ENCODE measurements at regions not wholly inside any gene's neighbourhood (a gene's known extent, or its start where the extent isn't known, plus 50 kb on each side); places are given as distances from the start of the nearest gene placed in this dataset.

GRCh38 chr9:95381221-95381620 is 63.7 kb upstream of the FANCC start:
- peak; percentile 45 for DNase-seq (ENCODE audit: low read depth, low spot score)
- no peak overlapping the region for H3K4me3 ChIP-seq (ENCODE audit: low read depth, low read length)
- in situ Hi-C loops (cut with HindIII; ENCODE audit: low sequenced_read_pairs): no loop called here
- TF ChIP-seq CTCF (IDR thresholded peaks at IDR 0.05; ENCODE audit: low read depth, low read length): no peak

- no peak for DNase-seq (ENCODE audit: low read depth, low spot score)
- no peak for TF ChIP-seq CTCF (IDR thresholded peaks at IDR 0.05; ENCODE audit: low read depth, low read length)
- H3K4me3 ChIP-seq (ENCODE audit: low read depth, low read length): no peak overlapping the region
- in situ Hi-C loops (cut with HindIII; ENCODE audit: low sequenced_read_pairs): no loop called here
These were observed 62.1 kb upstream of the FANCC start for GRCh38 chr9:95379630-95380029.

- in situ Hi-C loops (cut with HindIII; ENCODE audit: low sequenced_read_pairs): no loop called here
- DNase-seq (ENCODE audit: low read depth, low spot score): no peak
- no peak for TF ChIP-seq CTCF (IDR thresholded peaks at IDR 0.05; ENCODE audit: low read depth, low read length)
- H3K4me3 ChIP-seq (ENCODE audit: low read depth, low read length): no peak overlapping the region
These were observed 56.4 kb upstream of the FANCC start for GRCh38 chr9:95373782-95374487.

- H3K4me3 ChIP-seq (ENCODE audit: low read depth, low read length): no peak overlapping the region
- in situ Hi-C loops (cut with HindIII; ENCODE audit: low sequenced_read_pairs): no loop called here
- TF ChIP-seq CTCF (IDR thresholded peaks at IDR 0.05; ENCODE audit: low read depth, low read length): no peak
- DNase-seq (ENCODE audit: low read depth, low spot score): no peak
These were observed 55.7 kb upstream of the FANCC start for GRCh38 chr9:95373069-95373681.

GRCh38 chr9:95370064-95370463 is 52.6 kb upstream of the FANCC start:
- no peak for TF ChIP-seq CTCF (IDR thresholded peaks at IDR 0.05; ENCODE audit: low read depth, low read length)
- DNase-seq (ENCODE audit: low read depth, low spot score): no peak
- in situ Hi-C loops (cut with HindIII; ENCODE audit: low sequenced_read_pairs): no loop called here
- H3K4me3 ChIP-seq (ENCODE audit: low read depth, low read length): no peak overlapping the region

GRCh38 chr9:95368377-95369160 is 51.1 kb upstream of the FANCC start:
- in situ Hi-C loops (cut with HindIII; ENCODE audit: low sequenced_read_pairs): no loop called here

More at GRCh38 chr9:95368377-95369160, 51.1 kb upstream of the FANCC start:
- no peak overlapping the region for H3K4me3 ChIP-seq (ENCODE audit: low read depth, low read length)
- TF ChIP-seq CTCF (IDR thresholded peaks at IDR 0.05; ENCODE audit: low read depth, low read length): no peak
- no peak for DNase-seq (ENCODE audit: low read depth, low spot score)
